HS-5 (cell line): ENCODE measurements at regions not wholly inside any gene's neighbourhood (a gene's known extent, or its start where the extent isn't known, plus 50 kb on each side); places are given as distances from the start of the nearest gene placed in this dataset.

Source experiments
- DNase-seq: peaks from one replicate; pipeline ENCODE4 v3.0.0-alpha.2; 2012; ENCODE audit warnings: low read depth

DNA sequence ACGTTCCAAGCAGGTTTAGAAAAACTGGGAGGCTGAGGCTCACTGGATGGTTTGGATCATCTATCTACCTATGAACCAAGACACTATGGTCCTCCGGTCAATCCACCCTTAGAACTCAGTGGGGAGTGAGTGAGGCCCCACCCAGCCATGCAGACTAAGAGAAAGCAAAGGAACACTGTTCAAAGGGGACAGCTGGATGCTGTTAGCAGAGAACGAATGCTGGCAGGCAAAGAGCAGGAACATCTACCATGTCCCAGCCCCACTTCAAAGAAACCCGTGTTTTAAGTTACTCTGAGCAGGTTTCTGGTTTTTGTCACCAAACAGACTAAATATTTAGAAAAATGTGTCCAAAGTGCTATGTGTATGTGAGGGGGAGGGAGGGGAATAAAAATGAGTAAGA is 183.4 kb upstream of the XYLT1 start:
- DNase-seq = no peak

DNA sequence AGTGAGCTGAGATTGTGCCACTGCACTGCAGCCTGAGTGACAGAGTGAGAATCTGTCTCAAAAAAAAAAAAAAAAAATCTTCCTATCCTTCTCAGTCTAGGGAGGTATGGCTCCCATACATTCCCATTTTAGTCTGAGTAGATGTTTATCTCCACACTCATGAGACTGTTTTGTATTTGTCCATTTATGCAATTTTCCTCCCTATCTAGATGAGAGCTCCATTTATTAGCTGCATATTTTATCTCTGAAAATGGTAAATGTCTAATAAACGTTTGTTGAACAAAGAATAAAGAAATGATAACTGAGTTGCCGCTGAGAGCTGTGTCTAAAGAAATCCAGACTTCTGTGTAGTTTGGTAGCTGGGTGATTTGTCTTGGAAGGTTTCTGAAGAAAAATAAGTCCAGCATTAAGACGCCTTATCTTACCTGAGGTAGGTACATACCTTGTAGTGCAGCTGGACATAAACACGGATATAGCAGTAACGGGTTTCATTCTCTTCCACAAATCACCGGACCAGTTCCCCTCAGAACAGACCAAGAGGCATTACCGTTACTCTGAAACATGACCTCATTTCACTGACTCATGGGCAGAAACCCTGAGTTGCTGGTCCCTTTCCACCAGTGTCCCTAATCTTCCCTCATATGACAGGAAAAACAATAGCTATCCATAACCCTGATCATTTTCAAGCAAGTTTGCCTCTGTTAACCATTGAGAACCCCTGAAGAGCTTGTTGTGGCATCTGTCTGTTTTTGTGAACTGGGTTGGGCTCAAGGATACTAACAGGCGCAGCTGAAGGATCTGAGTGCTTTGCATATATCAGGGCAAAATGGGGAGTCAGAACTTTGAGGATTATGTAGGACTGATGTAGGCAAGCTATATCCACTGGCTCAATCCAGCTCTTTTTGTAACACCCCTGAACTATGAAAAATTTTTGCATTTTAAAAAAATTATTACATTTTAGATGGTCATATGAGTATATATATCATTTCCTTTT is 177.4 kb upstream of the XYLT1 start:
- no peak for DNase-seq

DNA sequence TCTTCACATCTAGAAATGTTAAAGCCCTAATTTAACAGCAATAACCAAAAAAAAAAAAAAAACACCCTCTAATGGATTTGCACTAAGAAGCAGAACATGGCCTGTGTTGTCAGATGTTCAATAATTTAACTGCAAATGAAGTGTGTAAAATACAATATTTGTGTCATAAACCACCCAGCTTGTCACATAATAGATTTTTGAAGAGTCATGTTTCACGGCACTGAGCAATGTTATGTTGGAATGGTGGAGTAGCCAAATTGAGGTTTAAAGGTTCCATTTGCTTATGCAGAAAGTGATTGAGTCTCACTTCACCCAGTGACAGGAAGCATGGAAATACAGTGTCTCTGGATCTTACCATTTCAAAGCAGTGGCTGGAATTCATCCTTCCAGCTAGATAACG is 173.2 kb upstream of the XYLT1 start:
- DNase-seq = no peak

DNA sequence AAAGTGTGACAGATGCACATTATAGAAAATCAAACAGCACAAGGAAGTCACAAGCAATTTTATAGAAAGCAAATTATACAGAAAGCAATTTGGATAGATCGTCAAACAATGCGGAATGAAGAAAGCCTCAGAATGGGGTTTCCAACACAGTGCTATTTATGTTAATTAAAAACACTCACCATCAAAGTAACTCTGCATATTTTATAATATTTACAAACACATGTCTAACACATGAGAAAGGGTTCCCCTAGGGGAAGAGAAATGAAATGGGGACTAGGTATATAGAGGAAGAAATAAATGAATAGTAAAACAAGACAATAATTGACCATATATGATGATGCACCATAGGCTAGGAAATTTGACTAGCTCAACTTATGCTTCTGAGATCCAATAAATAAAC is 171.2 kb upstream of the XYLT1 start:
- no peak for DNase-seq

DNA sequence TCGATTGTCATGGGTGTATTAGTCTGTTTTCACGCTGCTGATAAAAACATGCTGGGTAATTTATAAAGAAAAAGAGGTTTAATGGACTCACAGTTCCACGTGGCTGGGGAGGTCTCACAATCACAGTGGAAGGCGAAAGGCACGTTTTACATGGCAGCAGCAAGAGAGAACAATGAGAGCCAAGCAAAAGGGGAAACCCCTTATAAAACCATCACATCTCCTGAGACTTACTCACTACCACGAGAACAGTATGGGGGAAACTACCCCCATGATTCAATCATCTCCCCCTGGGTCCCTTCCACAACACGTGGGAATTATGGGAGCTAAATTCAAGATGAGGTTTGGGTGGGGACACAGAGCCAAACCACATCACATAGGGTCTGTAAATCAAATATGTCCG is 167.4 kb upstream of the XYLT1 start:
- no peak for DNase-seq

DNA sequence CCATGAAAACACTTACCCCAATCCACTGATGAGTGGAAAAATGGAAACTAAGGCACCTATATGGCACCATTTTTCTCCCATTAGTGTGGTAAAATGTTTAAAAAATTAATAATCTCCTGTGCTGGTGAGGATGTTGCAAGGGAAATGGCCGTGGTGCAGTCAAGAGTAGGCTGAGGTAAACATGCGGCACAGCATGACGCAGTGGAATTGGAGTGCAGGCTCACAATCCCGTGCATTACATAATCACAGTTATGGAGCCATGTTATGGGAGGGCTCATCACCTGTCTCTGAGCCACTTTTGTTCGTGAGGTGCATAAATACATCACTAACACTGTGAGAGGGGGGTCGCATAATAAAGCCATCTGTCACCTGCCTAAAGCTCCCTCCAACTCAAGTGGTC is 164.4 kb upstream of the XYLT1 start:
- no peak for DNase-seq

DNA sequence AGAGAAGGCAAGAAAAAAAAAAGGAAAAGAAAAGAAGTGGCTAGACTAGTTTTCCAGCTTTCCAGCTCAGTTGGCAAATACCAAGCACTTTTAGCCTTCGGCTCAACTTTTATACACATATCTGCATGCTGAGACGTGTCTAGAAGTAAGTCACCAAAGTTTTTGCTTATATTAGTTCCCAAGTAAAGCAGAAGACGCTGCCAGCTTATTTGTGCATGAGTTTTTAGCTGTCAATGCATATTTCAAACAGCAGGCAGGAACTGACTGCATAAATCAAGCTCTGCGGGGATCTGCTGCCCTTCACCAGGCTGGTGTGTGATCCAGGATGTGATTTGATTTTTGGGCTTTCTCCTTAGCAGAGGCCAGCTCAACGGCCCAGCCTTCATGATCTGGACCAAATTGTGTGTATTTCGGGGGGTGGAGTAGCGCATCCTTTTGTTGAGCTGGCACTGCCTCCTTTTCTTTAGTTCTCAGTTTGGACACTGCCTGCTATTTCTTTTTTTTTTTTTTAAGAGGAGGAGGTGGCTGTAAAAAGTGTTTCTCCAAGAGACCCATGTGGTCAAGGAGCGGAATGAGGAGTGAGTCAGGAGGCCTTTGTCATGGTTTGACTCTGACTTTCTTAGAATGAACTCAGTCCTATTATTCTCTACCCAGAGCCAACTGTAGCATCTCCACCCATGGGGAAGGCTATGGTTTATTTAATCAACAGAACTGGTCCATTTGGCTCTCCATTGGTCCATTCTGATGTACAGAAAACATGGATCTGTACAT is 162.6 kb upstream of the XYLT1 start:
- DNase-seq = no peak

DNA sequence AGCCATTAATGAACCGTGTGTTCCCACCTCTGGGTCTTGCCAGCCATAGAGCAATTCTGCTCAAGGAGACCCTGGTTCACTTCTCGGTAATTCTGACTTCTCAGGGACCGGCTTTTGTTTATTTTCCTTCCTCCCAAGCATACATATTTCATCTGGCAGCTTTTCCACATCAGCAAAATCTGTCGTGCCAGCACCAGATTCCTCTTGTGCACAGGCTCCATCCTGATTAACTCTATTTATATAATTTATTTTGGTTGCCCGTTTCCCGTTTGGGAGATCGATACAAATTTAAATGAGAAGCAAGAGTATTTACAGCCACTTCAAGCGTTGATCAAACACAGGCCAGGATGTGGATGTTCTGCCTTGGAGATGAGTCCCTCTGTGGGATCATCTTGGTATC is 161.9 kb upstream of the XYLT1 start:
- DNase-seq = no peak

DNA sequence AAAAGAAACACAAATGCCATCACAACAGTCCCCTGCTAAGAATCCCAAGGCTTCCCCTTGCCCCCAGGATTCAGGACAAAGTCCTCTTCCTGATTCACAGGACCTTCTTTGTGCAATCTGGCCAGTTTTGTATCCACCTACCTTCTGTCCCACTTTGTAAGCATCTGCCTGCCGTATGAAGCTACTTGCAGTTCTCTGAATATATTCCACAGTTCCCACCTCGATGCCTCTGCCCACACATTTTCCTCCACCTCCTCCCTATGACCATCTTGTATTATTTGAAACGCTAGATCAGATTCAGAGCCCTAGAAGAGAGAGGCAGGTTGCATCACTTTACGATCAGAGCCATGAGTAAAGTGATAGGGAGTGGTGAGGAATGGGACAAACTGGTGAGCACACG is 159.2 kb upstream of the XYLT1 start:
- DNase-seq = no peak

DNA sequence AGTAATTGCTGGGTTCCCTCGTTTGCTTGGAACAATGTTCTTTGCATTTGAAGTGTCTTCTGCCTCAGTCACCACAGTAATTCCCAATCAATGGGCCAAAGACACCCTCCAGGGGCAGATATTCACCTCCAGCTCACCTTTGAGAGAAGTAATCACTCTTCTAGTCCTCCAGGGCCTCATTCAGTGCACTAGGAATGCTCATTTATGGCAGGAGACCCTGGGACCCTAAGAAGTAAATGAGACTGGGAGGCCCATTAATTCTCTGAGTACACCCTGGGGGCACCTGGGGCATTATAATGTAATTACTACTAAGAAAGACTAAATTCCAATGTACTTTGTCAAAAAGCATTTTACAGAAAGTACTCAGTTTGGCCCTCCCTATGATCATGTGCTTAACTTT is 158.2 kb upstream of the XYLT1 start:
- DNase-seq = no peak

DNA sequence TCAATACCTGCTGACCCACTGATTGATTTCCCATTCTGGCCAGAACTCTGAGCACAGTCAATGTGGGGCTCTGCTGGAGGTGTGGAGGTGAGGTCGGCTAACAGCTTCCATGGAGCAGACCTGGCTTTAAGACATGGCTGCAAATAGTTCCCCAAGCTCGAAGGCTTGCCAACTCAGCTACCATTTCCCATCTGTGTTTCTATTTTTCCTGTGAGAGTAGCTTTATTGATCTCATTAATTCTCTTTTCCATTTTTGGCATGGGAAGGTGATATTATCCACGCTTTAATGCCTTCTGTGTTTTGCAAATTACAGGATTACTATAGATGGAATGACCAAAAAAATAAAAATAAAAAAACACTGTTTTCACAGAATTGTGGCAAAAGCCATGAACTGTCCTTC is 151.6 kb upstream of the XYLT1 start:
- DNase-seq = no peak

DNA sequence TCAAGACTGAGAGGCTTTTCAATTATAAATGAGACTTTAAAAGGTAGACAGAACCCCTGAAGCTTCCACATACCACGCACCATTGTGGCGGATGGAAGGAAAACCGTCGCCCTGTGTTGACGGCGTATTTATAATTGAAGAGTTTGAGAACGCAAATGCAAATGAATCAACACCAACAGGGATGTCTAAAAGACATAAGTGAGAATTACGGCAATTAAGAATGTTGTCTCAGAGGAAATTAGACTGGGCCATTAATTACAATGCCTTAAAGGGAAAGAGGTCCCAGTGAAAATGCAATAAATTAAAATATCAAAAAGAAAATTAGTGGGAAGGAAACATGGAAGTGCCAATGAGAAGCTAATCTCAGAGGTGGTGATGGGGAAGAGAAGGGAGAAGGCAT is 148.5 kb upstream of the XYLT1 start:
- no peak for DNase-seq

DNA sequence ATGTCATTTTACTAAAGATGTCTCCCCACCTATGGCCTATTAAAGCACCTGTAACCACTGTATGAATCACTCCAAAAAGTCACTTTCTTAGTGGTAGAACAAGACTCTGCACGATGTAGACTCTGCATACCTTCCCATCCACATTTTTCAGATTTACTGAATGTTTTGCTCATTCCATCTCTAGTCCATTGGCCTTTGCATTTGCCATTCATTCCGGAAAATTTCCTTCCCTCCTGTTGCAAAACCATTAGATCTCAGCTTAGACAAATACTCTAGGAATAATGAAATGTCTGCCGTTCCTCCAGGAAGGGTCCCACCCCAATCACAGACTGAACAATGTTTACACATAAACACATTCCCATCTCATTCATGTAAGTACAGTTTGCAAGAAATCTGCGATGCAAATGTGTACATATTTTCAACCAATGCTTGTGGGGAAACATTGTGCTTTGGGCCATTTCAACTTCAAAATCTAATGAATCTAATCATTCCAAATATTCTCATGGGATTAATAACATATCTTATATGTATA is 146.3 kb upstream of the XYLT1 start:
- DNase-seq = no peak

DNA sequence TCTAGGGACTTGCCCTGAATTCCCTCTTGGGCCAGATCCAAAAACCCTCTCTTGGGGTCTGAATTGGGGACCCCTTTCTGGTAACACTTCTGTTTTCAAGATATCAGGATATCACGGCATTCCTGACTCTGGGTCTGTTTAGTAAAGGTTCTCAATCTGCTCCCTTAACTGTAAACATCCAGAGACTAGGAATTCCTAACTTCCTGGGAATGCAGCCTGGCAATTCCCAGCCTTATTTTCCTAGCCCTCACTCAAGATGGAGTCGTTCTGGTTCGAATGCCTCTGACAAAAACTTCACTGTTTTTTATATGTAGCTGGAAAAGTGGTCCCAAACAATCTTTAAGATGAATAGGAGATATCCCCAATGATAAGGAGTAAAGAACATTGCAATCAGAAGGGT is 141.6 kb upstream of the XYLT1 start:
- no peak for DNase-seq

DNA sequence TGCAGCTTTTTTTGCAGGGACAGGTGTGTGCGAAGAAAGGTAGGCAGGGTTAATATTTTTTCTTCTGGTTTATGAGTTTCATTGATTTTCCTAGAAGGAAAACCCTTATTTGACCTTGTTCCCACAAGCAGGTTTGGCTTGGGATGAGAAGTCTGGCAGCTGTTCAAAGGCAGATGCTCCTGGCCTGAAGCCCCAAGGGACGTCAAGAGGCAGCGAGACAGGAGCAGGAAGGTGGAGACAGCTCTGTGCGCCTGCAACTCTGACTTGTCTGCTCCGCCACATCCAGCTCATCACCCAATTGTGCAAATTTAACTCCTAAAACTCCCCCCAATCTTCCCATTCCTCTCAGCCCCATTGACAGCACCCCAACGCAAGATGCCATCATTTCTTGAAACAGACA is 136.8 kb upstream of the XYLT1 start:
- no peak for DNase-seq

DNA sequence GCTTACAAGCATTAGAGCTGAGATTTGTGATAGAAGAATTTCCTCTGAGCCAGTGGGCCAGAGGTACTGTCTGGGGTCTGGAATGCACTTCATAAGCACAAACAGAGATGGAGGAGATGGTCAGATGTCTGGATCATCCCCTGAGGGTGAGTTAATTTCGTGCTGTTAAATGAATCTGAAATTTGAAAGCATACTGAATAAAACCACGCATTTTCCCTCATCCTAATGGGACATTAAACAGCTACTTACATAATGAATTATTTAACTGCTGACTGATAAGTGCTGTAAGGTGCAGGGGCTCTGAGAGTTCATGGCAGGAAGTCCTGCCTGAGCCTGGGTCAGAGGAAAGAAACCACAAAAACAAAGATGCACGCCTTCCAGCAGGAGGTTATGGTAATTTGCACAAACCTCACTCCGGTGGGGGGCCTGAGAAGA is 136.3 kb upstream of the XYLT1 start:
- no peak for DNase-seq

DNA sequence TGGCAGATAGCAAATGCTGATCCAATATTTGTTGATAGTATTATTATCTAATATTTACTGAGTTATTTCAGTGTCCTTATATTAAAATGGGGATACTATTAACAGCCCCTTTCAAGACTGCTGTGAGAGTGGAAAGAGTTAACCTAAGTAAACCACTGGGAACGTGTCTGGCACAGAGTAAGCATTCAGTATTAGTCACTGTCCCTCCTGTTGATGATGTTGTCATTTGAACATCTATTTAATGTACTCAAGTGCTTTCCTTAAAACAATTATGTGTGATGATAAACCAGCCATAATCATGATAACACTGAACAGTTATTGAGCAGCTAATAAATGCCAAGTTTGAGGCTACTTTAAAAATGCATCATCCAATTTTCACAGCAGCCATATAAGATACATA is 135.7 kb upstream of the XYLT1 start:
- DNase-seq = no peak

DNA sequence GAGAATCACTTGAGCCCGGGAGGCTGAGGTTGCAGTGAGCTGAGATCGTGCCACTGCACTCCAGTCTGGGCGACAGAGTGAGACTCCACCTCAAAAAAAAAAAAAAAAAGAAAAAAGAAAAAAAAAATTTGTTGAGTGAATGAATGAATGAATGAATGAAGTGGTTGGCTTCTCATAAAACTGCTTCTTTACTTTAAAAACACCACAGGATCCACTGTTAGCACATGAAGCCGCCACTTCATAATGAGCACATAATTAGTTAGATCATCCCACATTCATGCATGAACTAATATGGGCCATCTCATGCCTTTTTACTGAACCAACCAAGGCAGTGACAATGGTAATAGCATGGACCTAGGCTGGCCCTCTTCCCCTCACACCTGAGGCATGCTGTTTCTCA is 135.0 kb upstream of the XYLT1 start:
- no peak for DNase-seq

DNA sequence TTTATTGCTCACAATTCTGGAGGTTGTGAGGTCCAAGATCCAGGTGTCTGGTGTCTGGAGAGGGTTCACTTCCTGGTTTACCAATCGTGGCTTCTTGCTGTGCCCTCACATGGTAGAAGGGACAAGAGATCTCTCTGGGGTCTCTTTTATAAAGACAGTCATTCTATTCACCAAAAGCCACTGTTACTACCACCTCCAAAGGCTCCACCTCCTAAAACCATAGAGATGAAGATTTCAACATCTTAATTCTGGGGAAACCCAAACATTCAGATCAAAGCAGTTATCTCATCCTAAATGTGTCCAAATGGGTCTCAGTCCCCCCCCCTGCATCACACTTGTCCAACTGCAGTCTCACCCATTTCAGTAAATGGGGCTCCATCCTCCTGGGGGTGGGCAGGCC is 132.9 kb upstream of the XYLT1 start:
- DNase-seq = no peak

DNA sequence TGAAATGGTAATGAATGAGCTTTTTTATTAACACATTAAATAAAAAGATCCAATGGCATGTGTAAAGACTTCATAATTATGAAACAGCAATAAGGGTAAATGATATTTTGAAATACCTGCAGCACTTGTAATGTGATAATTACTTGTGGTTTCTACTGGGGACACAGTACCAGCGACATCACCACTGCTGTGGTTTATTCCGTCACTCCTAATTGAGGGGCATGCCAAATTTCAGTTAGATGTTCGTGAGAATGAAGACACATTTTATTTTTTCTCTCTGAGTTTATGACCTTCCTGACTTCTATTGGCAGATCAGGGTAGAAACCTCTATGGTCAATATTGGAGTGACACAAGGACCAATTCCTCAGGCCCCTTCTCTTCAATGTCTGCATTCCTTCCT is 131.9 kb upstream of the XYLT1 start:
- DNase-seq = no peak

DNA sequence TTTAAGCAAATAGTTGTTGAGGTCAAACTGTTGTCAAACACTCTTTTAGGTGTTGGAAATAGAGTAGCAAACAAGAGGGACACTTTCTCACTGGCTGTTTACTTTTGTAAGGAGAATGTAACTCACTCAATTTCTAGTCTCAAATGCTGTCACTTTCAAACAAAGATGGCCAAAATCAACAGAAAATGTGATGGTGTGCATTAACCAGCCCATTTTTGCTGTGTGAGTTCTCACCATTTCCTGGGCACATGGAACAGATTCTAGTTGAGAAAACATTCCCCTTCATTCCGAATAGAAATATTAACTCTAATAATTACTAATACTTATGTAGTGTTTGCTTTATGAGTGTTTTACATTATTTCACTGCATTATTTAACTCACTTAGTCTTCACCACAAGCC is 128.2 kb upstream of the XYLT1 start:
- DNase-seq = no peak

DNA sequence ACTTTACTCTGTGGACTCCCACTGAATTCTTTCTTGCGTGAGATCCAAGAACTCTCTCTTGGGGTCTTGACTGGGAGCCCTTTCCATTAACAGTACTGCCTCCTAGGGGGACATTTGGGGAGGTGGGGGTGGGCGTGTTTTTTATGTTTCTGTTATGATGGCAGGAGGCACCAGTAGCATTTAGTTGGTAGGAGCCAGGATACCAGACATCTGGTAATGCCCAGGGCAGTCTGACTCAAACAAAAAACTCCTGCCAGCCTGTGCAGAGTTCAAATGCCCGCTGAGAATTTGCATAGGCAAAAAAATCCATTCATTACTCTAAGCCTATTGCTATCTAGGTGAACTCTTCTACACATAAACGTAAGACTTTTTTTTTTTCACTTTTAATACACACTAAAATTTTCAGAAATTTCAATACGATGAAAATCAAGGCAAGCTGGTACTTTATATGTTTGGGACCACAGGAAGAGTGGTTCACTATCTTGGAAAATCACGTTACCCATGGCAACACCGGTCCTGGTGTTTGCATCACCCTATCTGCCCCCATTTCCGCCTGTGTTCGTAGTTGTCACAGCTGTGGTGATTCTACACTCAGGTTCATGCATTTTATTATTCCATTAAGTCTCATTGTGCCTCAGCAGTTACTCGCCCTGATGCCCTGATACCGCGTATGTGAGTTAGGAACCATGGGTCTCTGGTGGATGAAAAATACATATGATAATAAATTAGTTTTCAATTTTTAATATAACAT is 121.1 kb upstream of the XYLT1 start:
- no peak for DNase-seq
